ENCODE measurements at regions not wholly inside any gene's neighbourhood (a gene's known extent, or its start where the extent isn't known, plus 50 kb on each side); places are given as distances from the start of the nearest gene placed in this dataset.

DNA sequence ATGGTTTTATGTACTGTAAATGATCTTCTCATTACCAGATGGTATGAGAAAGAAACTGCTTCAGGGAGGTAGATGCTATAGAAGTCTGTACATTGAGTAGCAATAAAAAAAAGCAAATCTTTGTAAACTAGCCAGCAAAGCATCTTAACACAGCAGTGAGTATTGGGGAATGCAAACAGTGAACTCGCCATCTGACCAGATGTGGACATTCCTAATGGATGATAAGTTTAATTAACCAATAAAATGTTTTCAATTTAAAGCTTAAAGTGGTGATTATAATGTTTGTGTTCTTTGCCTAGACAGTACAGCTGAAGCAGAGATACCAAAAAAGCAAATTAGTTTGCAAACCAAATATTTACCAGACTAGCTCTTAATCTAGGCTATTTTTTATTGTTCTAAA lies 1144.2 kb downstream of the FAT4 start:
- Histone ChIP-seq H3K4me3 (ENCODE audit: low read length) (no peak overlapping the region), H4K20me1 (ENCODE audit: insufficient read depth, low read length) (no peaks in the 10 kb centered on the region), H3K9me3 (replicated peaks; ENCODE audit: insufficient read depth, low read length) (no peaks in the 10 kb centered on the region), H3K27me3 (replicated peaks; ENCODE audit: insufficient read depth, low read length) (no peaks in the 10 kb centered on the region), H3K4me1 (ENCODE audit: low read length) (no peaks in the 10 kb centered on the region), H3K36me3 (replicated peaks; ENCODE audit: insufficient read depth, low read length) (no peaks in the 10 kb centered on the region), H3K9me2 (replicated peaks; ENCODE audit: insufficient read depth, low read length) (no peaks in the 10 kb centered on the region), H3K79me2 (ENCODE audit: low read length) (no peaks in the 10 kb centered on the region), H3K27ac (ENCODE audit: low read length) (no peak overlapping the region), H3F3A (ENCODE audit: insufficient read depth, low read length) (no peaks in the 10 kb centered on the region), H3K9ac (ENCODE audit: low read length) (no peak overlapping the region), H3K4me2 (ENCODE audit: low read depth, low read length) (no peak overlapping the region), H2AFZ (ENCODE audit: low read length) (no peak overlapping the region)
- DNase-seq: no peak
- no peak for TF ChIP-seq EZH2phosphoT487 (IDR thresholded peaks at IDR 0.05; ENCODE audit: low read length)
- TF ChIP-seq EZH2 (optimal IDR thresholded peaks at IDR 0.05; ENCODE audit: low read depth, low read length): no peak
- TF ChIP-seq, protein P1, sequence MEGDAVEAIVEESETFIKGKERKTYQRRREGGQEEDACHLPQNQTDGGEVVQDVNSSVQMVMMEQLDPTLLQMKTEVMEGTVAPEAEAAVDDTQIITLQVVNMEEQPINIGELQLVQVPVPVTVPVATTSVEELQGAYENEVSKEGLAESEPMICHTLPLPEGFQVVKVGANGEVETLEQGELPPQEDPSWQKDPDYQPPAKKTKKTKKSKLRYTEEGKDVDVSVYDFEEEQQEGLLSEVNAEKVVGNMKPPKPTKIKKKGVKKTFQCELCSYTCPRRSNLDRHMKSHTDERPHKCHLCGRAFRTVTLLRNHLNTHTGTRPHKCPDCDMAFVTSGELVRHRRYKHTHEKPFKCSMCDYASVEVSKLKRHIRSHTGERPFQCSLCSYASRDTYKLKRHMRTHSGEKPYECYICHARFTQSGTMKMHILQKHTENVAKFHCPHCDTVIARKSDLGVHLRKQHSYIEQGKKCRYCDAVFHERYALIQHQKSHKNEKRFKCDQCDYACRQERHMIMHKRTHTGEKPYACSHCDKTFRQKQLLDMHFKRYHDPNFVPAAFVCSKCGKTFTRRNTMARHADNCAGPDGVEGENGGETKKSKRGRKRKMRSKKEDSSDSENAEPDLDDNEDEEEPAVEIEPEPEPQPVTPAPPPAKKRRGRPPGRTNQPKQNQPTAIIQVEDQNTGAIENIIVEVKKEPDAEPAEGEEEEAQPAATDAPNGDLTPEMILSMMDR (IDR thresholded peaks at IDR 0.05; ENCODE audit: low read length): no peak

DNA sequence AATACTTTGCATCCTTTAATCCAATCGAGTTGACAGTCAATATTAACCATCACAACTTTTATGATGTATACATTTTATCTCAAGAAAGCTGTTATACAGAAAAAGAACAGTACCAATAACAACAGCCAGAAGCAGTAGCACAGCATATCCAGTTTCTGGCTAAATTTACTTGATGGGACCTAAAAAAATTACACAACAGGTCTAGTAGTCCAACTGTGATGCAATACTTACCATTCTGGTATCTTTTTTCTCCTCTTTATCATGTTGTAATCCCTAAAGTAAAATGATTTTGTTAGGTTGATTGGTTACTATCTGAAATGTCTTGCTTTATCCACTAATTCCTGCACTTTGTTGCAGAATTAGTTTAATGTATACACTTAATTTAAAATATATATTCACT lies 1150.6 kb downstream of the FAT4 start:
- Histone ChIP-seq H3K4me3 (ENCODE audit: low read length) (no peak overlapping the region), H4K20me1 (ENCODE audit: insufficient read depth, low read length) (no peaks in the 10 kb centered on the region), H3K4me1 (ENCODE audit: low read length) (no peaks in the 10 kb centered on the region), H2AFZ (ENCODE audit: low read length) (no peak overlapping the region), H3K36me3 (replicated peaks; ENCODE audit: insufficient read depth, low read length) (no peaks in the 10 kb centered on the region), H3K9ac (ENCODE audit: low read length) (no peak overlapping the region), H3K27me3 (replicated peaks; ENCODE audit: insufficient read depth, low read length) (no peaks in the 10 kb centered on the region), H3F3A (ENCODE audit: insufficient read depth, low read length) (no peaks in the 10 kb centered on the region), H3K9me2 (replicated peaks; ENCODE audit: insufficient read depth, low read length) (no peaks in the 10 kb centered on the region), H3K4me2 (ENCODE audit: low read depth, low read length) (no peak overlapping the region), H3K9me3 (replicated peaks; ENCODE audit: insufficient read depth, low read length) (no peaks in the 10 kb centered on the region), H3K27ac (ENCODE audit: low read length) (no peak overlapping the region), H3K79me2 (ENCODE audit: low read length) (no peaks in the 10 kb centered on the region)
- DNase-seq: no peak
- TF ChIP-seq, protein P1 (IDR thresholded peaks at IDR 0.05; ENCODE audit: low read length): no peak
- TF ChIP-seq EZH2phosphoT487 (IDR thresholded peaks at IDR 0.05; ENCODE audit: low read length): no peak
- no peak for TF ChIP-seq EZH2 (optimal IDR thresholded peaks at IDR 0.05; ENCODE audit: low read depth, low read length)

- DNase-seq: no peak
- no peak overlapping the region for H3K4me3 ChIP-seq (ENCODE audit: low read length)
- no peak overlapping the region for H3K4me2 ChIP-seq (ENCODE audit: low read depth, low read length)
- H3K9ac ChIP-seq (ENCODE audit: low read length): no peak overlapping the region
- TF ChIP-seq, protein P1 (IDR thresholded peaks at IDR 0.05; ENCODE audit: low read length): no peak
- TF ChIP-seq EZH2 (optimal IDR thresholded peaks at IDR 0.05; ENCODE audit: low read depth, low read length) (no peak), EZH2phosphoT487 (IDR thresholded peaks at IDR 0.05; ENCODE audit: low read length) (no peak)
- no peaks in the 10 kb centered on the region for H3K27me3 ChIP-seq (replicated peaks; ENCODE audit: insufficient read depth, low read length)
- no peaks in the 10 kb centered on the region for H3K9me3 ChIP-seq (replicated peaks; ENCODE audit: insufficient read depth, low read length)
- H4K20me1 ChIP-seq (ENCODE audit: insufficient read depth, low read length): no peaks in the 10 kb centered on the region
- no peak overlapping the region for H3K27ac ChIP-seq (ENCODE audit: low read length)
- no peaks in the 10 kb centered on the region for H3K4me1 ChIP-seq (ENCODE audit: low read length)
- H3F3A ChIP-seq (ENCODE audit: insufficient read depth, low read length): no peaks in the 10 kb centered on the region
- no peaks in the 10 kb centered on the region for H3K36me3 ChIP-seq (replicated peaks; ENCODE audit: insufficient read depth, low read length)
- no peaks in the 10 kb centered on the region for H3K9me2 ChIP-seq (replicated peaks; ENCODE audit: insufficient read depth, low read length)
- H3K79me2 ChIP-seq (ENCODE audit: low read length): no peaks in the 10 kb centered on the region
- no peak overlapping the region for H2AFZ ChIP-seq (ENCODE audit: low read length)
These were observed 1152.1 kb downstream of the FAT4 start for GRCh38 chr4:126466848-126467247.
